ENCODE measurements at regions not wholly inside any gene's neighbourhood (a gene's known extent, or its start where the extent isn't known, plus 50 kb on each side); places are given as distances from the start of the nearest gene placed in this dataset.
"Not testable (repeated sequence)": the region's sequence is repeated elsewhere in the genome, so short reads cannot be mapped to it uniquely, and the experiment has no call there.

DNA sequence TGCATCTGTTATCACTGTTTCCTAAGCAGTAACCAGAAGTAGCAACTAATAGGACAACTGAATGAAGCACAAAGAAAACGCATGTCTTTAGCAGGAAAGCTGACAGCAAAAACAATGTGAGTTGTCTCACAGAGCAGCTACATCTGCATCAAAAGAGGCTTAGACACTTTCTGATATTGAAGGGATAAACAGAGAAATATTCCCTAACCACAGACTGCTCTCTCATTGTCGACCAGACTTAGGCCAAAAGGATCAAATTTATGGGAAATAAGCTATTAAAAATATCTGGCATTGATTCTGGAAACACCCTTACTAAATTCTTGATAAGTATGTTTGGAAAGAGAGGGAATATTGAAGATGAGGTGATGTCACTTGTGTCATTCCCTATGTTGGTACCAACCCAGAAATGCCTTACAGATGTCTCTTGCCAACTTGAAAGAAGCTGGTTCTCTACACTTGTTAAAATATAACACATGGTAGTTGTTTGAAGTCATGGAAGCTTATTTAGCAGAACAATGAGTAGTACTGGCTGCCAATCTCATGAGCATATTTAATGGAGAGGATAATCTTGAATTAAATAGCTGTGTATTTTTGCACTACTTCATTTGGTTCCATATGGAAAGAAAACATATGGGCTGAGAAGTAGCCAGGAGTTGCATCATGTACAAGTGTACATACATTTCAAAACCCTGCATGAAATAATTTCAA is 929.3 kb upstream of the MAN1A1 start:
- Mint-ChIP-seq H3K9me3 (no peaks in the 10 kb centered on the region), H3K4me1 (peaks cover 6% of the 10 kb centered on the region), H3K27me3 (ENCODE audit: low read depth) (no peaks in the 10 kb centered on the region), H3K27ac (no peak overlapping the region), H3K4me3 (no peak overlapping the region), H3K36me3 (ENCODE audit: low read depth) (no peaks in the 10 kb centered on the region)
- TF ChIP-seq, protein P1, sequence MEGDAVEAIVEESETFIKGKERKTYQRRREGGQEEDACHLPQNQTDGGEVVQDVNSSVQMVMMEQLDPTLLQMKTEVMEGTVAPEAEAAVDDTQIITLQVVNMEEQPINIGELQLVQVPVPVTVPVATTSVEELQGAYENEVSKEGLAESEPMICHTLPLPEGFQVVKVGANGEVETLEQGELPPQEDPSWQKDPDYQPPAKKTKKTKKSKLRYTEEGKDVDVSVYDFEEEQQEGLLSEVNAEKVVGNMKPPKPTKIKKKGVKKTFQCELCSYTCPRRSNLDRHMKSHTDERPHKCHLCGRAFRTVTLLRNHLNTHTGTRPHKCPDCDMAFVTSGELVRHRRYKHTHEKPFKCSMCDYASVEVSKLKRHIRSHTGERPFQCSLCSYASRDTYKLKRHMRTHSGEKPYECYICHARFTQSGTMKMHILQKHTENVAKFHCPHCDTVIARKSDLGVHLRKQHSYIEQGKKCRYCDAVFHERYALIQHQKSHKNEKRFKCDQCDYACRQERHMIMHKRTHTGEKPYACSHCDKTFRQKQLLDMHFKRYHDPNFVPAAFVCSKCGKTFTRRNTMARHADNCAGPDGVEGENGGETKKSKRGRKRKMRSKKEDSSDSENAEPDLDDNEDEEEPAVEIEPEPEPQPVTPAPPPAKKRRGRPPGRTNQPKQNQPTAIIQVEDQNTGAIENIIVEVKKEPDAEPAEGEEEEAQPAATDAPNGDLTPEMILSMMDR (IDR thresholded peaks at IDR 0.05; ENCODE audit: unreplicated experiment in 3 of 3): no peak

GRCh38 chr6:120274547-120274946 is 925.0 kb upstream of the MAN1A1 start:
- peaks cover 2% of the 10 kb centered on the region for H3K4me1 Mint-ChIP-seq
- TF ChIP-seq, protein P1 (IDR thresholded peaks at IDR 0.05; ENCODE audit: unreplicated experiment in 3 of 3): no peak
- no peaks in the 10 kb centered on the region for H3K36me3 Mint-ChIP-seq (ENCODE audit: low read depth)
- H3K27me3 Mint-ChIP-seq (ENCODE audit: low read depth): no peaks in the 10 kb centered on the region
- H3K27ac Mint-ChIP-seq: no peak overlapping the region
- H3K4me3 Mint-ChIP-seq: no peak overlapping the region
- H3K9me3 Mint-ChIP-seq: peaks cover 3% of the 10 kb centered on the region

- TF ChIP-seq, protein P1 (IDR thresholded peaks at IDR 0.05; ENCODE audit: unreplicated experiment in 3 of 3): no peak
- H3K4me1 Mint-ChIP-seq: no peaks in the 10 kb centered on the region
- H3K27me3 Mint-ChIP-seq (ENCODE audit: low read depth): no peaks in the 10 kb centered on the region
- H3K27ac Mint-ChIP-seq: no peak overlapping the region
- H3K9me3 Mint-ChIP-seq: peaks cover 3% of the 10 kb centered on the region
- no peaks in the 10 kb centered on the region for H3K36me3 Mint-ChIP-seq (ENCODE audit: low read depth)
- no peak overlapping the region for H3K4me3 Mint-ChIP-seq
Observed at GRCh38 chr6:120273411-120273810, 923.9 kb upstream of the MAN1A1 start.

DNA sequence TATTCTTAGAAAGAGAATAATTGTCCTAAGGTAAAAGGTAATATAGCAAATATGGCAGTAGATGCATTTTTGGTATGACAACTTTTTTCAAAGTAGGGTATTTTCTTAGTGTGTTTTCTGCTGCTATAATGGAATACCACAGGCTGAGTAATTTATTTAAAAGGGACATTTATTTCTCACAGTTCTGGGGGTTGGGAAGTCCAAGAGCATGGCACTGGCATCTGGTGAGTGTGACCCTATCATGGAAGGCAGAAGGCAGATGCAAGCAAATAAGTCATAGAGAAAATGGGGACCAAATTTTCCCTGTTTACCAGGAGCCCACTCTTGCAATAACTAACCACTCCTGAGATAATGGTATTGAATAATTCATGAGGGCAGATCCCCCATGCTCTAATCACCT is 922.5 kb upstream of the MAN1A1 start:
- Mint-ChIP-seq H3K27me3 (ENCODE audit: low read depth) (no peaks in the 10 kb centered on the region), H3K4me1 (no peaks in the 10 kb centered on the region), H3K4me3 (no peak overlapping the region), H3K27ac (no peak overlapping the region), H3K9me3 (peaks cover 3% of the 10 kb centered on the region), H3K36me3 (ENCODE audit: low read depth) (no peaks in the 10 kb centered on the region)
- TF ChIP-seq, protein P1 (IDR thresholded peaks at IDR 0.05; ENCODE audit: unreplicated experiment in 3 of 3): no peak

- H3K27ac Mint-ChIP-seq; H3K4me3 Mint-ChIP-seq; H3K9me3 Mint-ChIP-seq; H3K36me3 Mint-ChIP-seq (ENCODE audit: low read depth); H3K4me1 Mint-ChIP-seq; H3K27me3 Mint-ChIP-seq (ENCODE audit: low read depth): not testable (repeated sequence)
Observed at GRCh38 chr6:120268256-120268655, 918.7 kb upstream of the MAN1A1 start.

GRCh38 chr6:120262354-120262753 is 912.8 kb upstream of the MAN1A1 start:
- Mint-ChIP-seq H3K27ac (no peak overlapping the region), H3K36me3 (ENCODE audit: low read depth) (no peaks in the 10 kb centered on the region), H3K4me1 (no peaks in the 10 kb centered on the region), H3K9me3 (no peaks in the 10 kb centered on the region), H3K4me3 (no peak overlapping the region), H3K27me3 (ENCODE audit: low read depth) (peaks cover 4% of the 10 kb centered on the region)
- TF ChIP-seq, protein P1 (IDR thresholded peaks at IDR 0.05; ENCODE audit: unreplicated experiment in 3 of 3): no peak
